Neural cell (in vitro differentiated cells): ENCODE measurements at regions not wholly inside any gene's neighbourhood (a gene's known extent, or its start where the extent isn't known, plus 50 kb on each side); places are given as distances from the start of the nearest gene placed in this dataset.

Source experiments
- H2AFZ ChIP-seq: fragments of 200-600, 300-800 bp; sonication (generic), shearing (Covaris generic); 2 replicates; pipeline ENCODE4 v1.6.0; 2014; ENCODE audit warnings: low read depth, mild to moderate bottlenecking, antibody characterized with exemption, low read length, moderate library complexity
- H3F3A ChIP-seq: fragments of 200-600 bp; shearing (Covaris generic); 2 replicates; pipeline ENCODE4 v1.6.1; 2016; ENCODE audit warnings: mild to moderate bottlenecking, moderate library complexity, mixed read lengths, antibody characterized with exemption, low read length; ENCODE audit not compliant: insufficient read depth, poor library complexity, severe bottlenecking
- H3K27ac ChIP-seq: fragments of 200-600, 300-800 bp; sonication (generic), shearing (Covaris generic); 2 replicates; pipeline ENCODE4 v1.5.1; 2014; ENCODE audit warnings: mild to moderate bottlenecking, low read length, moderate library complexity
- H3K27me3 ChIP-seq: fragments of 300-800, 200-600 bp; sonication (generic), shearing (Covaris generic); 2 replicates; pipeline ENCODE4 v1.6.0; 2014; ENCODE audit warnings: mild to moderate bottlenecking, low read depth, low read length, moderate library complexity; ENCODE audit not compliant: insufficient read depth
- H3K36me3 ChIP-seq: fragments of 300-800, 200-600 bp; sonication (generic), shearing (Covaris generic); 2 replicates; pipeline ENCODE4 v1.5.1; 2014; ENCODE audit warnings: mild to moderate bottlenecking, antibody characterized with exemption, low read length, moderate library complexity; ENCODE audit not compliant: insufficient read depth
- H3K4me2 ChIP-seq: fragments of 300-800, 200-600 bp; sonication (generic), shearing (Covaris generic); 2 replicates; pipeline ENCODE4 v1.6.0; 2014; ENCODE audit warnings: mild to moderate bottlenecking, low read length
- H3K4me3 ChIP-seq: fragments of 300-800, 200-600 bp; sonication (generic), shearing (Covaris generic); 2 replicates; pipeline ENCODE4 v1.5.1; 2014; ENCODE audit warnings: mild to moderate bottlenecking, low read length, moderate library complexity
- H3K79me2 ChIP-seq: fragments of 200-600 bp; shearing (Covaris generic); replicated peaks from 2 replicates; pipeline ENCODE4 v1.6.0; 2014; ENCODE audit warnings: mild to moderate bottlenecking, low read length, moderate library complexity; ENCODE audit not compliant: insufficient read depth
- H3K9ac ChIP-seq: fragments of 300-800, 200-600 bp; sonication (generic), shearing (Covaris generic); 2 replicates; pipeline ENCODE4 v1.6.1; 2016; ENCODE audit warnings: mild to moderate bottlenecking, low read length, mixed read lengths
- H3K9me2 ChIP-seq: fragments of 200-600 bp; shearing (Covaris generic); 2 replicates; pipeline ENCODE4 v1.6.1; 2016; ENCODE audit warnings: mild to moderate bottlenecking, low read length, mixed read lengths; ENCODE audit not compliant: insufficient read depth
- H3K9me3 ChIP-seq: fragments of 200-600, 300-800 bp; sonication (generic), shearing (Covaris generic); 2 replicates; pipeline ENCODE4 v1.6.1; 2016; ENCODE audit warnings: mild to moderate bottlenecking, mixed run types, low read length, moderate library complexity, mixed read lengths
- H4K20me1 ChIP-seq: fragments of 200-600 bp; shearing (Covaris generic); 2 replicates; pipeline ENCODE4 v1.6.1; 2016; ENCODE audit warnings: mild to moderate bottlenecking, mixed run types; ENCODE audit not compliant: insufficient read depth
- EP300 ChIP-seq: fragments of 450-650 bp; conservative IDR thresholded peaks from 2 replicates; pipeline ENCODE4 v1.6.1; 2014; ENCODE audit warnings: antibody characterized with exemption, mild to moderate bottlenecking, moderate library complexity; ENCODE audit not compliant: poor library complexity, severe bottlenecking
- EZH2 ChIP-seq: fragments of 200-600, 300-800 bp; shearing (Covaris generic), sonication (generic); IDR thresholded peaks from 2 replicates; pipeline ENCODE4 v1.6.1; 2014; ENCODE audit warnings: antibody characterized with exemption, low read length, borderline replicate concordance, mild to moderate bottlenecking; ENCODE audit not compliant: insufficient read depth, poor library complexity, severe bottlenecking
- MXI1 ChIP-seq: fragments of 450-650 bp; conservative IDR thresholded peaks from 2 replicates; pipeline ENCODE4 v1.6.1; 2014; ENCODE audit warnings: antibody characterized with exemption, mild to moderate bottlenecking; ENCODE audit not compliant: poor library complexity, severe bottlenecking
- POLR2AphosphoS5 ChIP-seq: IDR thresholded peaks from 2 replicates; pipeline ENCODE4 v1.6.1; 2012
- RAD21 ChIP-seq: fragments of 450-650 bp; conservative IDR thresholded peaks from 2 replicates; pipeline ENCODE4 v1.6.1; 2014; ENCODE audit warnings: antibody characterized with exemption, mild to moderate bottlenecking, moderate library complexity
- SMC3 ChIP-seq: fragments of 450-650 bp; conservative IDR thresholded peaks from 2 replicates; pipeline ENCODE4 v1.6.1; 2014; ENCODE audit warnings: antibody characterized with exemption, mild to moderate bottlenecking, moderate library complexity; ENCODE audit not compliant: poor library complexity
- TAF1 ChIP-seq: IDR thresholded peaks from 2 replicates; pipeline ENCODE4 v1.6.1; 2012; ENCODE audit warnings: low read depth
- small RNA-seq, 3 experiments: library from RNA; depleted of rRNA; stranded (forward); fragments of <200 nt; gene quantifications; one replicate each; pipeline ENCODE3, GENCODE V24; 2012
- TF ChIP-seq, protein P1 (sequence below): IDR thresholded peaks from 2 replicates; pipeline ENCODE4 v1.6.1; 2012; ENCODE audit warnings: borderline replicate concordance
- TF ChIP-seq, protein P2 (sequence below): fragments of 450-650 bp; IDR thresholded peaks from 2 replicates; pipeline ENCODE4 v1.5.1; 2014; ENCODE audit warnings: antibody characterized with exemption, mild to moderate bottlenecking, moderate library complexity; ENCODE audit not compliant: poor library complexity, severe bottlenecking

- Histone ChIP-seq H4K20me1 (no peaks in the 10 kb centered on the region), H3K4me3 (no peak overlapping the region), H3K9me2 (no peaks in the 10 kb centered on the region), H3K9ac (no peak overlapping the region), H3K79me2 (no peaks in the 10 kb centered on the region), H3K9me3 (no peaks in the 10 kb centered on the region), H3K36me3 (no peaks in the 10 kb centered on the region), H3K27me3 (no peaks in the 10 kb centered on the region), H3F3A (no peaks in the 10 kb centered on the region), H2AFZ (no peak overlapping the region), H3K4me2 (no peak overlapping the region), H3K27ac (no peak overlapping the region)
- TF ChIP-seq SMC3 (no peak), MXI1 (no peak), EZH2 (no peak), RAD21 (no peak), TAF1 (no peak), POLR2AphosphoS5 (no peak), EP300 (no peak)
- TF ChIP-seq, protein P1, sequence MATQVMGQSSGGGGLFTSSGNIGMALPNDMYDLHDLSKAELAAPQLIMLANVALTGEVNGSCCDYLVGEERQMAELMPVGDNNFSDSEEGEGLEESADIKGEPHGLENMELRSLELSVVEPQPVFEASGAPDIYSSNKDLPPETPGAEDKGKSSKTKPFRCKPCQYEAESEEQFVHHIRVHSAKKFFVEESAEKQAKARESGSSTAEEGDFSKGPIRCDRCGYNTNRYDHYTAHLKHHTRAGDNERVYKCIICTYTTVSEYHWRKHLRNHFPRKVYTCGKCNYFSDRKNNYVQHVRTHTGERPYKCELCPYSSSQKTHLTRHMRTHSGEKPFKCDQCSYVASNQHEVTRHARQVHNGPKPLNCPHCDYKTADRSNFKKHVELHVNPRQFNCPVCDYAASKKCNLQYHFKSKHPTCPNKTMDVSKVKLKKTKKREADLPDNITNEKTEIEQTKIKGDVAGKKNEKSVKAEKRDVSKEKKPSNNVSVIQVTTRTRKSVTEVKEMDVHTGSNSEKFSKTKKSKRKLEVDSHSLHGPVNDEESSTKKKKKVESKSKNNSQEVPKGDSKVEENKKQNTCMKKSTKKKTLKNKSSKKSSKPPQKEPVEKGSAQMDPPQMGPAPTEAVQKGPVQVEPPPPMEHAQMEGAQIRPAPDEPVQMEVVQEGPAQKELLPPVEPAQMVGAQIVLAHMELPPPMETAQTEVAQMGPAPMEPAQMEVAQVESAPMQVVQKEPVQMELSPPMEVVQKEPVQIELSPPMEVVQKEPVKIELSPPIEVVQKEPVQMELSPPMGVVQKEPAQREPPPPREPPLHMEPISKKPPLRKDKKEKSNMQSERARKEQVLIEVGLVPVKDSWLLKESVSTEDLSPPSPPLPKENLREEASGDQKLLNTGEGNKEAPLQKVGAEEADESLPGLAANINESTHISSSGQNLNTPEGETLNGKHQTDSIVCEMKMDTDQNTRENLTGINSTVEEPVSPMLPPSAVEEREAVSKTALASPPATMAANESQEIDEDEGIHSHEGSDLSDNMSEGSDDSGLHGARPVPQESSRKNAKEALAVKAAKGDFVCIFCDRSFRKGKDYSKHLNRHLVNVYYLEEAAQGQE, result no peak
- TF ChIP-seq, protein P2, sequence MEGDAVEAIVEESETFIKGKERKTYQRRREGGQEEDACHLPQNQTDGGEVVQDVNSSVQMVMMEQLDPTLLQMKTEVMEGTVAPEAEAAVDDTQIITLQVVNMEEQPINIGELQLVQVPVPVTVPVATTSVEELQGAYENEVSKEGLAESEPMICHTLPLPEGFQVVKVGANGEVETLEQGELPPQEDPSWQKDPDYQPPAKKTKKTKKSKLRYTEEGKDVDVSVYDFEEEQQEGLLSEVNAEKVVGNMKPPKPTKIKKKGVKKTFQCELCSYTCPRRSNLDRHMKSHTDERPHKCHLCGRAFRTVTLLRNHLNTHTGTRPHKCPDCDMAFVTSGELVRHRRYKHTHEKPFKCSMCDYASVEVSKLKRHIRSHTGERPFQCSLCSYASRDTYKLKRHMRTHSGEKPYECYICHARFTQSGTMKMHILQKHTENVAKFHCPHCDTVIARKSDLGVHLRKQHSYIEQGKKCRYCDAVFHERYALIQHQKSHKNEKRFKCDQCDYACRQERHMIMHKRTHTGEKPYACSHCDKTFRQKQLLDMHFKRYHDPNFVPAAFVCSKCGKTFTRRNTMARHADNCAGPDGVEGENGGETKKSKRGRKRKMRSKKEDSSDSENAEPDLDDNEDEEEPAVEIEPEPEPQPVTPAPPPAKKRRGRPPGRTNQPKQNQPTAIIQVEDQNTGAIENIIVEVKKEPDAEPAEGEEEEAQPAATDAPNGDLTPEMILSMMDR, result no peak
Measured at GRCh38 chr11:45337583-45338360, 51.6 kb upstream of the SYT13 start.

- Histone ChIP-seq H2AFZ (no peak overlapping the region), H3K9me2 (no peaks in the 10 kb centered on the region), H3K9me3 (no peaks in the 10 kb centered on the region), H3K79me2 (no peaks in the 10 kb centered on the region), H4K20me1 (no peaks in the 10 kb centered on the region), H3K4me3 (peak overlapping the region; percentile 29), H3K27me3 (no peaks in the 10 kb centered on the region), H3K27ac (peak overlapping the region; percentile 70), H3K9ac (peak overlapping the region; percentile 42), H3F3A (no peaks in the 10 kb centered on the region), H3K4me2 (no peak overlapping the region), H3K36me3 (no peaks in the 10 kb centered on the region)
- peak; percentile 70 for TF ChIP-seq EP300
- TF ChIP-seq TAF1, result no peak
Measured at GRCh38 chr11:45336136-45336535, 50.0 kb upstream of the SYT13 start.

Small RNA genes lying in the stretch of these regions (small RNA-seq; reads per million reads assigned to genes)
- 0 reads per million in 3 experiments for gene AC103855.4
